NCI-H2107 (cell line): ENCODE measurements at regions not wholly inside any gene's neighbourhood (a gene's known extent, or its start where the extent isn't known, plus 50 kb on each side); places are given as distances from the start of the nearest gene placed in this dataset.
"Not testable (repeated sequence)": the region's sequence is repeated elsewhere in the genome, so short reads cannot be mapped to it uniquely, and the experiment has no call there.

Source experiments
- DNase-seq: peaks from one replicate; lab custom pipeline; 2025; lab: John Stamatoyannopoulos, UW

GRCh38 chr21:36247316-36248010, 72.5 kb upstream of the MORC3 start:
- DNase-seq, result no peak

GRCh38 chr21:36249576-36250422, 70.2 kb upstream of the MORC3 start:
- no peak for DNase-seq

GRCh38 chr21:36250423-36251075, 69.4 kb upstream of the MORC3 start:
- DNase-seq, result no peak

- DNase-seq, result no peak
These were observed 65.7 kb upstream of the MORC3 start for GRCh38 chr21:36254106-36254941.

- no peak for DNase-seq
These were observed 64.3 kb upstream of the MORC3 start for GRCh38 chr21:36255663-36256062.

- no peak for DNase-seq
These were observed 62.3 kb upstream of the MORC3 start for GRCh38 chr21:36257657-36258056.

GRCh38 chr21:36260030-36260787, 59.8 kb upstream of the MORC3 start:
- DNase-seq, result peak; percentile 72

- DNase-seq, result no peak
These were observed 59.2 kb upstream of the MORC3 start for GRCh38 chr21:36260802-36261201.

- DNase-seq, result no peak
These were observed 58.5 kb upstream of the MORC3 start for GRCh38 chr21:36261459-36261858.

- DNase-seq, result no peak
These were observed 56.2 kb upstream of the MORC3 start for GRCh38 chr21:36263797-36264196.

- no peak for DNase-seq
These were observed 54.6 kb upstream of the MORC3 start for GRCh38 chr21:36265431-36265830.

GRCh38 chr21:36267828-36268227, 52.2 kb upstream of the MORC3 start:
- not testable (repeated sequence) for DNase-seq

GRCh38 chr21:36268264-36268663, 51.7 kb upstream of the MORC3 start:
- not testable (repeated sequence) for DNase-seq
